GM12878 (cell line): ENCODE measurements at regions not wholly inside any gene's neighbourhood (a gene's known extent, or its start where the extent isn't known, plus 50 kb on each side); places are given as distances from the start of the nearest gene placed in this dataset.

ENCODE experiments used
- BACH1 ChIP-seq: fragments of 450-650 bp; IDR thresholded peaks from 2 replicates; pipeline ENCODE4 v1.6.1; 2017; ENCODE audit warnings: mild to moderate bottlenecking, borderline replicate concordance
- CEBPB ChIP-seq, 2 experiments: fragments of 150-350 bp in 1 of 2; IDR thresholded peaks; 2 replicates each; pipeline ENCODE4 v1.6.1; 2012 to 2014; ENCODE audit warnings: low read depth in 2 of 2, low read length in 2 of 2, borderline replicate concordance in 1 of 2, inconsistent platforms in 1 of 2
- CREM ChIP-seq: IDR thresholded peaks from 2 replicates; pipeline ENCODE4 v1.6.1; 2014; ENCODE audit warnings: antibody characterized with exemption, low read depth
- ETV6 ChIP-seq, 2 experiments: fragments of 450-650 bp in 1 of 2; IDR thresholded peaks in 1 of 2; conservative IDR thresholded peaks in 1 of 2; 2 replicates each; pipeline ENCODE4 v1.6.1; 2014; ENCODE audit warnings: antibody characterized with exemption in 1 of 2, borderline replicate concordance in 1 of 2, low read depth in 1 of 2, mild to moderate bottlenecking in 1 of 2, moderate library complexity in 1 of 2
- HDGF ChIP-seq: fragments of 450-650 bp; IDR thresholded peaks from 2 replicates; pipeline ENCODE4 v1.6.1; 2016; ENCODE audit warnings: antibody characterized with exemption
- KLF5 ChIP-seq: fragments of 450-650 bp; IDR thresholded peaks from 2 replicates; pipeline ENCODE4 v1.6.1; 2014; ENCODE audit warnings: mild to moderate bottlenecking; ENCODE audit not compliant: partially characterized antibody
- NBN ChIP-seq: fragments of 450-650 bp; IDR thresholded peaks from 2 replicates; pipeline ENCODE4 v1.6.1; 2016
- PML ChIP-seq: IDR thresholded peaks from 2 replicates; pipeline ENCODE4 v1.6.1; 2012; ENCODE audit warnings: low read length, inconsistent platforms
- POU2F2 ChIP-seq: IDR thresholded peaks from 3 replicates; pipeline ENCODE4 v1.6.1; 2011; ENCODE audit warnings: low read depth, mild to moderate bottlenecking, low read length, borderline replicate concordance
- TBL1XR1 ChIP-seq: IDR thresholded peaks from 2 replicates; pipeline ENCODE4 v1.6.1; 2012; ENCODE audit warnings: low read depth, low read length, improper control_type of control experiment
- ZNF207 ChIP-seq: fragments of 450-650 bp; IDR thresholded peaks from 2 replicates; pipeline ENCODE4 v1.6.1; 2014; ENCODE audit warnings: antibody characterized with exemption, mild to moderate bottlenecking, borderline replicate concordance
- ZNF274 ChIP-seq: IDR thresholded peaks from one replicate; pipeline ENCODE4 v1.8.0; 2011; ENCODE audit not compliant: insufficient read length, insufficient read depth
- ZZZ3 ChIP-seq: IDR thresholded peaks from 2 replicates; pipeline ENCODE4 v1.6.1; 2011; ENCODE audit warnings: low read depth; ENCODE audit not compliant: control insufficient read depth, insufficient read length
- TF ChIP-seq, protein P1 (sequence below): fragments of 450-650 bp; IDR thresholded peaks from 2 replicates; pipeline ENCODE4 v1.6.1; 2017; ENCODE audit warnings: mild to moderate bottlenecking, moderate library complexity
- TF ChIP-seq, protein P2 (sequence below): fragments of 150-350 bp; IDR thresholded peaks from 2 replicates; pipeline ENCODE4 v1.6.1; 2014; ENCODE audit warnings: mild to moderate bottlenecking, low read depth, low read length
- TF ChIP-seq, protein P3 (sequence below): IDR thresholded peaks from 2 replicates; pipeline ENCODE4 v1.6.1; 2012; ENCODE audit warnings: low read depth, low read length, improper control_type of control experiment
- TF ChIP-seq, protein P4 (sequence below), 3 experiments: IDR thresholded peaks in 2 of 3; conservative IDR thresholded peaks in 1 of 3; 2 replicates each; pipeline ENCODE4 v1.5.1; 2011; ENCODE audit warnings: low read depth in 3 of 3, low read length in 3 of 3, mild to moderate bottlenecking in 3 of 3, control low read depth in 2 of 3, moderate library complexity in 2 of 3, inconsistent platforms in 1 of 3, mixed read lengths in 1 of 3; ENCODE audit not compliant: control insufficient read depth in 2 of 3, insufficient read depth in 1 of 3; ENCODE audit errors: extremely low read depth in 1 of 3
- TF ChIP-seq, protein P5 (sequence below): IDR thresholded peaks from 2 replicates; pipeline ENCODE4 v1.6.1; 2011; ENCODE audit warnings: borderline replicate concordance, low read depth, mild to moderate bottlenecking, moderate library complexity, low read length; ENCODE audit not compliant: insufficient read depth, poor library complexity, severe bottlenecking

DNA sequence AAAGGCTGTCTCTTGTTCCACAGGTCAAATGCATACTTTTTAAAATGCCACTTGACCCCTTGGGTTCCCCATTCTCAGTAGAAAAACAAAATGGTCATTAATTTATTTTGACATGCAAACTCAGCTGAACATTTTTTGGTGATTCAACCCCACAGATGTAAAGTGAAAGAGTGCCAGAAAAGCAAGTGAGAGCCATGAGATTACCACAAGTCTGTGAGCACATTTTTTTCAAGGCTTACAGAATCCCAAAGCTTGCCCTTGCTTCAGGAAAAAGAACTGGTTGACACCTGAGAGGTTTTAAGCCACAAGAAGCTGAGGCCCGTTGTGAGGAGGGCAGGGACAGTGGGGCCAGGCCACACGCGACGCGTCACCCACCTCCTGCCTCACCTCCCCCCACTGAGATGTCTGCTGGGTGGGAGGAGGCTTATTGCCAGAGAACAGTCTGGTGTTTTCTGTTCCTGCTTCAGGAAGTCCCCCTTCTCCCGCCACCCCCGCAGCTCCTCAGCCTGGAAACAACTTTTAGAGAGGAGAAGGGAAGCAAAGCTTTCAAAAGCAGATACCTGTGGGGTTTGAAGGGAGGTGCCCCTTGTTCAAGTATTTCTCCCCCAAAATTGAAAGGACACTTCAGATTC is 70.4 kb upstream of the CYP1B1 start (continued):
- TF ChIP-seq CREM = peak; percentile 72
- TF ChIP-seq, protein P1, sequence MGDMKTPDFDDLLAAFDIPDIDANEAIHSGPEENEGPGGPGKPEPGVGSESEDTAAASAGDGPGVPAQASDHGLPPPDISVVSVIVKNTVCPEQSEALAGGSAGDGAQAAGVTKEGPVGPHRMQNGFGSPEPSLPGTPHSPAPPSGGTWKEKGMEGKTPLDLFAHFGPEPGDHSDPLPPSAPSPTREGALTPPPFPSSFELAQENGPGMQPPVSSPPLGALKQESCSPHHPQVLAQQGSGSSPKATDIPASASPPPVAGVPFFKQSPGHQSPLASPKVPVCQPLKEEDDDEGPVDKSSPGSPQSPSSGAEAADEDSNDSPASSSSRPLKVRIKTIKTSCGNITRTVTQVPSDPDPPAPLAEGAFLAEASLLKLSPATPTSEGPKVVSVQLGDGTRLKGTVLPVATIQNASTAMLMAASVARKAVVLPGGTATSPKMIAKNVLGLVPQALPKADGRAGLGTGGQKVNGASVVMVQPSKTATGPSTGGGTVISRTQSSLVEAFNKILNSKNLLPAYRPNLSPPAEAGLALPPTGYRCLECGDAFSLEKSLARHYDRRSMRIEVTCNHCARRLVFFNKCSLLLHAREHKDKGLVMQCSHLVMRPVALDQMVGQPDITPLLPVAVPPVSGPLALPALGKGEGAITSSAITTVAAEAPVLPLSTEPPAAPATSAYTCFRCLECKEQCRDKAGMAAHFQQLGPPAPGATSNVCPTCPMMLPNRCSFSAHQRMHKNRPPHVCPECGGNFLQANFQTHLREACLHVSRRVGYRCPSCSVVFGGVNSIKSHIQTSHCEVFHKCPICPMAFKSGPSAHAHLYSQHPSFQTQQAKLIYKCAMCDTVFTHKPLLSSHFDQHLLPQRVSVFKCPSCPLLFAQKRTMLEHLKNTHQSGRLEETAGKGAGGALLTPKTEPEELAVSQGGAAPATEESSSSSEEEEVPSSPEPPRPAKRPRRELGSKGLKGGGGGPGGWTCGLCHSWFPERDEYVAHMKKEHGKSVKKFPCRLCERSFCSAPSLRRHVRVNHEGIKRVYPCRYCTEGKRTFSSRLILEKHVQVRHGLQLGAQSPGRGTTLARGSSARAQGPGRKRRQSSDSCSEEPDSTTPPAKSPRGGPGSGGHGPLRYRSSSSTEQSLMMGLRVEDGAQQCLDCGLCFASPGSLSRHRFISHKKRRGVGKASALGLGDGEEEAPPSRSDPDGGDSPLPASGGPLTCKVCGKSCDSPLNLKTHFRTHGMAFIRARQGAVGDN = peak; percentile 68
- TF ChIP-seq POU2F2 = no peak
- no peak for TF ChIP-seq CEBPB (IDR thresholded peaks at IDR 0.05; ENCODE audit: borderline replicate concordance in 1 of 2, low read depth in 2 of 2, low read length in 2 of 2)
- TF ChIP-seq, protein P2, sequence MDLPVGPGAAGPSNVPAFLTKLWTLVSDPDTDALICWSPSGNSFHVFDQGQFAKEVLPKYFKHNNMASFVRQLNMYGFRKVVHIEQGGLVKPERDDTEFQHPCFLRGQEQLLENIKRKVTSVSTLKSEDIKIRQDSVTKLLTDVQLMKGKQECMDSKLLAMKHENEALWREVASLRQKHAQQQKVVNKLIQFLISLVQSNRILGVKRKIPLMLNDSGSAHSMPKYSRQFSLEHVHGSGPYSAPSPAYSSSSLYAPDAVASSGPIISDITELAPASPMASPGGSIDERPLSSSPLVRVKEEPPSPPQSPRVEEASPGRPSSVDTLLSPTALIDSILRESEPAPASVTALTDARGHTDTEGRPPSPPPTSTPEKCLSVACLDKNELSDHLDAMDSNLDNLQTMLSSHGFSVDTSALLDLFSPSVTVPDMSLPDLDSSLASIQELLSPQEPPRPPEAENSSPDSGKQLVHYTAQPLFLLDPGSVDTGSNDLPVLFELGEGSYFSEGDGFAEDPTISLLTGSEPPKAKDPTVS = peak; percentile 37; the same call in 1 of the 2 replicates
- TF ChIP-seq ZZZ3 = no peak
- TF ChIP-seq NBN = peak; percentile 71; the same call in 1 of the 2 replicates
- no peak for TF ChIP-seq ZNF274
- no peak for TF ChIP-seq HDGF
- no peak for TF ChIP-seq ZNF207
- TF ChIP-seq ETV6 (conservative IDR thresholded peaks at IDR 0.05 in 1 of 2, IDR thresholded peaks at IDR 0.05 in 1 of 2; ENCODE audit: borderline replicate concordance in 1 of 2, low read depth in 1 of 2) = peak in 1 of 2 experiments; percentile 40; a peak in 1 of 4 replicates
- TF ChIP-seq, protein P3, sequence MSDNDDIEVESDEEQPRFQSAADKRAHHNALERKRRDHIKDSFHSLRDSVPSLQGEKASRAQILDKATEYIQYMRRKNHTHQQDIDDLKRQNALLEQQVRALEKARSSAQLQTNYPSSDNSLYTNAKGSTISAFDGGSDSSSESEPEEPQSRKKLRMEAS = peak; percentile 28; the same call in 1 of the 2 replicates
- TF ChIP-seq, protein P4, sequence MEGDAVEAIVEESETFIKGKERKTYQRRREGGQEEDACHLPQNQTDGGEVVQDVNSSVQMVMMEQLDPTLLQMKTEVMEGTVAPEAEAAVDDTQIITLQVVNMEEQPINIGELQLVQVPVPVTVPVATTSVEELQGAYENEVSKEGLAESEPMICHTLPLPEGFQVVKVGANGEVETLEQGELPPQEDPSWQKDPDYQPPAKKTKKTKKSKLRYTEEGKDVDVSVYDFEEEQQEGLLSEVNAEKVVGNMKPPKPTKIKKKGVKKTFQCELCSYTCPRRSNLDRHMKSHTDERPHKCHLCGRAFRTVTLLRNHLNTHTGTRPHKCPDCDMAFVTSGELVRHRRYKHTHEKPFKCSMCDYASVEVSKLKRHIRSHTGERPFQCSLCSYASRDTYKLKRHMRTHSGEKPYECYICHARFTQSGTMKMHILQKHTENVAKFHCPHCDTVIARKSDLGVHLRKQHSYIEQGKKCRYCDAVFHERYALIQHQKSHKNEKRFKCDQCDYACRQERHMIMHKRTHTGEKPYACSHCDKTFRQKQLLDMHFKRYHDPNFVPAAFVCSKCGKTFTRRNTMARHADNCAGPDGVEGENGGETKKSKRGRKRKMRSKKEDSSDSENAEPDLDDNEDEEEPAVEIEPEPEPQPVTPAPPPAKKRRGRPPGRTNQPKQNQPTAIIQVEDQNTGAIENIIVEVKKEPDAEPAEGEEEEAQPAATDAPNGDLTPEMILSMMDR (IDR thresholded peaks at IDR 0.05 in 2 of 3, conservative IDR thresholded peaks at IDR 0.05 in 1 of 3; ENCODE audit: control insufficient read depth in 2 of 3, extremely low read depth in 1 of 3, insufficient read depth in 1 of 3, low read depth in 3 of 3, low read length in 3 of 3) = no peak
- TF ChIP-seq PML = peak; percentile 46
- TF ChIP-seq, protein P5, sequence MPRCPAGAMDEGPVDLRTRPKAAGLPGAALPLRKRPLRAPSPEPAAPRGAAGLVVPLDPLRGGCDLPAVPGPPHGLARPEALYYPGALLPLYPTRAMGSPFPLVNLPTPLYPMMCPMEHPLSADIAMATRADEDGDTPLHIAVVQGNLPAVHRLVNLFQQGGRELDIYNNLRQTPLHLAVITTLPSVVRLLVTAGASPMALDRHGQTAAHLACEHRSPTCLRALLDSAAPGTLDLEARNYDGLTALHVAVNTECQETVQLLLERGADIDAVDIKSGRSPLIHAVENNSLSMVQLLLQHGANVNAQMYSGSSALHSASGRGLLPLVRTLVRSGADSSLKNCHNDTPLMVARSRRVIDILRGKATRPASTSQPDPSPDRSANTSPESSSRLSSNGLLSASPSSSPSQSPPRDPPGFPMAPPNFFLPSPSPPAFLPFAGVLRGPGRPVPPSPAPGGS = no peak
- no peak for TF ChIP-seq TBL1XR1
- TF ChIP-seq KLF5 = peak; percentile 64
- TF ChIP-seq BACH1 = 0 out of 2 replicates have a peak, but pooled peaks have one; percentile 17
